SJCRH30 (cell line): ENCODE measurements at regions not wholly inside any gene's neighbourhood (a gene's known extent, or its start where the extent isn't known, plus 50 kb on each side); places are given as distances from the start of the nearest gene placed in this dataset.

ENCODE experiments used
- DNase-seq, 2 experiments: peaks; one replicate each; pipeline ENCODE4 v3.0.0-alpha.2; 2015 to 2020
- H3K27ac ChIP-seq: fragments of 250-450 bp; sonication (Bioruptor Pico); 2 replicates; pipeline ENCODE4 v1.5.1; 2020; ENCODE audit warnings: mild to moderate bottlenecking, moderate library complexity
- H3K27me3 ChIP-seq: fragments of 250-450 bp; sonication (Bioruptor Pico); 2 replicates; pipeline ENCODE4 v1.5.1; 2020; ENCODE audit warnings: mild to moderate bottlenecking, moderate library complexity
- H3K36me3 ChIP-seq: fragments of 250-450 bp; sonication (Bioruptor Pico); 2 replicates; pipeline ENCODE4 v1.5.1; 2020; ENCODE audit warnings: mild to moderate bottlenecking, moderate library complexity
- H3K4me1 ChIP-seq: fragments of 250-450 bp; sonication (Bioruptor Pico); 2 replicates; pipeline ENCODE4 v1.5.1; 2020; ENCODE audit warnings: mild to moderate bottlenecking, moderate library complexity
- H3K4me3 ChIP-seq: fragments of 250-450 bp; sonication (Bioruptor Pico); 2 replicates; pipeline ENCODE4 v1.5.1; 2020; ENCODE audit warnings: mild to moderate bottlenecking, moderate library complexity
- H3K9me3 ChIP-seq: fragments of 250-450 bp; sonication (Bioruptor Pico); replicated peaks from 2 replicates; pipeline ENCODE4 v1.5.1; 2020; ENCODE audit warnings: mild to moderate bottlenecking, moderate library complexity

GRCh38 chr2:15094161-15094560 lies 461.6 kb downstream of the LRATD1 start:
- no peaks in the 10 kb centered on the region for H3K27me3 ChIP-seq
- H3K36me3 ChIP-seq, result no peaks in the 10 kb centered on the region
- DNase-seq, result no peak
- peaks cover 12% of the 10 kb centered on the region for H3K4me1 ChIP-seq
- no peak overlapping the region for H3K4me3 ChIP-seq
- no peak overlapping the region for H3K27ac ChIP-seq
- no peaks in the 10 kb centered on the region for H3K9me3 ChIP-seq

- Histone ChIP-seq H3K9me3 (no peaks in the 10 kb centered on the region), H3K4me1 (peaks cover 8% of the 10 kb centered on the region), H3K36me3 (no peaks in the 10 kb centered on the region), H3K27ac (no peak overlapping the region), H3K4me3 (no peak overlapping the region), H3K27me3 (no peaks in the 10 kb centered on the region)
- DNase-seq, result no peak
Measured at GRCh38 chr2:15096873-15097272, 464.3 kb downstream of the NBAS start.

GRCh38 chr2:15107137-15107536 lies 454.0 kb downstream of the NBAS start:
- no peak overlapping the region for H3K4me3 ChIP-seq
- 0 out of 2 replicates have a peak, but pooled peaks cover 3% of the 10 kb centered on the region for H3K9me3 ChIP-seq
- no peak for DNase-seq
- no peaks in the 10 kb centered on the region for H3K4me1 ChIP-seq
- H3K36me3 ChIP-seq, result no peaks in the 10 kb centered on the region
- H3K27me3 ChIP-seq, result no peaks in the 10 kb centered on the region
- H3K27ac ChIP-seq, result no peak overlapping the region

GRCh38 chr2:15111718-15112117 lies 449.4 kb downstream of the NBAS start:
- no peak overlapping the region for H3K27ac ChIP-seq

GRCh38 chr2:15112216-15112615 lies 448.9 kb downstream of the NBAS start:
- no peak overlapping the region for H3K4me3 ChIP-seq
- H3K4me1 ChIP-seq, result no peaks in the 10 kb centered on the region
- no peaks in the 10 kb centered on the region for H3K36me3 ChIP-seq
- H3K27me3 ChIP-seq, result no peaks in the 10 kb centered on the region
- no peak overlapping the region for H3K27ac ChIP-seq
- 0 out of 2 replicates have a peak, but pooled peaks cover 6% of the 10 kb centered on the region for H3K9me3 ChIP-seq
- peak in 1 of 2 experiments; percentile 22 for DNase-seq

More at GRCh38 chr2:15111718-15112117, 449.4 kb downstream of the NBAS start:
- Histone ChIP-seq H3K9me3 (0 out of 2 replicates have a peak, but pooled peaks cover 6% of the 10 kb centered on the region), H3K36me3 (no peaks in the 10 kb centered on the region), H3K4me3 (no peak overlapping the region), H3K4me1 (no peaks in the 10 kb centered on the region), H3K27me3 (no peaks in the 10 kb centered on the region)
- DNase-seq, result no peak

GRCh38 chr2:15115776-15116175 lies 445.4 kb downstream of the NBAS start:
- Histone ChIP-seq H3K9me3 (0 out of 2 replicates have a peak, but pooled peaks cover 6% of the 10 kb centered on the region), H3K4me3 (no peak overlapping the region), H3K27me3 (no peaks in the 10 kb centered on the region), H3K27ac (no peak overlapping the region), H3K4me1 (no peaks in the 10 kb centered on the region), H3K36me3 (no peaks in the 10 kb centered on the region)
- no peak for DNase-seq

- Histone ChIP-seq H3K4me1 (no peaks in the 10 kb centered on the region), H3K27me3 (no peaks in the 10 kb centered on the region), H3K9me3 (0 out of 2 replicates have a peak, but pooled peaks cover 6% of the 10 kb centered on the region), H3K27ac (no peak overlapping the region), H3K4me3 (no peak overlapping the region), H3K36me3 (no peaks in the 10 kb centered on the region)
- DNase-seq, result no peak
Measured at GRCh38 chr2:15116830-15117229, 444.3 kb downstream of the NBAS start.
